Lower leg skin (tissue), 4 donors: ENCODE measurements at regions not wholly inside any gene's neighbourhood (a gene's known extent, or its start where the extent isn't known, plus 50 kb on each side); places are given as distances from the start of the nearest gene placed in this dataset.

Experiments
- DNase-seq, 2 donors: peaks; one replicate each; pipeline ENCODE4 v3.0.0-alpha.2; 2019; ENCODE audit warnings: low spot score in 2 of 2
- H3K4me3 ChIP-seq: fragments of 200-600 bp; sonication (generic); 2 replicates; pipeline ENCODE4 v1.5.1; 2017; ENCODE audit warnings: mild to moderate bottlenecking, low read depth; ENCODE audit not compliant: poor library complexity, severe bottlenecking
- CTCF ChIP-seq, 3 donors: fragments of 450-650 bp; IDR thresholded peaks; one replicate each; pipeline ENCODE4 v1.5.1; 2016; ENCODE audit warnings: antibody characterized with exemption in 3 of 3, mild to moderate bottlenecking in 3 of 3, moderate library complexity in 2 of 3
- POLR2A ChIP-seq, 2 donors: fragments of 450-650 bp; IDR thresholded peaks; one replicate each; pipeline ENCODE4 v1.6.1; 2016 to 2017; ENCODE audit warnings: antibody characterized with exemption in 2 of 2, mild to moderate bottlenecking in 1 of 2, moderate library complexity in 1 of 2
- WGBS, 2 donors: methylation state at CpG; one replicate each; pipeline ENCODE4 v1.1.5; 2018; 5-methylcytosine and 5-hydroxymethylcytosine counted together
- intact Hi-C: fragments of 100-400 bp; cut with DNase I; formaldehyde crosslinking; loops from one replicate; pipeline ENCODE4 v1.15.0; 2023; ENCODE audit warnings: low total_unique reads

GRCh38 chr12:14272956-14273912, 92.2 kb upstream of the ATF7IP start:
- 45 to 50% methylated on average over 8 of the region's 8 CpGs for WGBS, 2 donors
- H3K4me3 ChIP-seq: no peak overlapping the region
- DNase-seq: peak in 1 of 2 donors; percentile 25
- TF ChIP-seq CTCF (IDR thresholded peaks at IDR 0.05) (no peak), POLR2A (IDR thresholded peaks at IDR 0.05) (no peak)
- intact Hi-C loops: loop anchor here (10.0 kb wide), 1 partner anchor 72 kb away; no protein-coding TSS in a partner anchor

- no peak for TF ChIP-seq CTCF (IDR thresholded peaks at IDR 0.05)
- no peak for TF ChIP-seq POLR2A (IDR thresholded peaks at IDR 0.05)
- no peak for DNase-seq
- no peak overlapping the region for H3K4me3 ChIP-seq
- intact Hi-C loops: loop anchor here (10.0 kb wide), 1 partner anchor 71 kb away; no protein-coding TSS in a partner anchor
- 62 to 70% methylated on average over 6 of the region's 6 CpGs for WGBS, 2 donors
These were observed 91.6 kb upstream of the ATF7IP start for GRCh38 chr12:14273913-14274311.

GRCh38 chr12:14275111-14275510, 90.4 kb upstream of the ATF7IP start:
- intact Hi-C loops: loop anchor here (10.0 kb wide), 1 partner anchor 70 kb away; no protein-coding TSS in a partner anchor
- DNase-seq: no peak
- no peak overlapping the region for H3K4me3 ChIP-seq
- no peak for TF ChIP-seq CTCF (IDR thresholded peaks at IDR 0.05)
- TF ChIP-seq POLR2A (IDR thresholded peaks at IDR 0.05): no peak
- 47 to 88% methylated on average over 1 of the region's 1 CpG for WGBS, 2 donors

GRCh38 chr12:14275886-14276285, 89.6 kb upstream of the ATF7IP start:
- 55 to 78% methylated on average over 1 of the region's 1 CpG for WGBS, 2 donors
- TF ChIP-seq POLR2A (IDR thresholded peaks at IDR 0.05) (no peak), CTCF (IDR thresholded peaks at IDR 0.05) (no peak)
- intact Hi-C loops: loop anchor here (10.0 kb wide), 1 partner anchor 69 kb away; no protein-coding TSS in a partner anchor

GRCh38 chr12:14278294-14278953, 87.1 kb upstream of the ATF7IP start:
- DNase-seq: no peak
- WGBS, 2 donors: 70 to 73% methylated on average over 1 of the region's 1 CpG
- intact Hi-C loops: loop anchor here (10.0 kb wide), 1 partner anchor 66 kb away; no protein-coding TSS in a partner anchor
- TF ChIP-seq POLR2A (IDR thresholded peaks at IDR 0.05) (no peak), CTCF (IDR thresholded peaks at IDR 0.05) (no peak)
- no peak overlapping the region for H3K4me3 ChIP-seq

More at GRCh38 chr12:14275886-14276285, 89.6 kb upstream of the ATF7IP start:
- no peak overlapping the region for H3K4me3 ChIP-seq
- no peak for DNase-seq
